HG03460 (cell line): ENCODE measurements at regions not wholly inside any gene's neighbourhood (a gene's known extent, or its start where the extent isn't known, plus 50 kb on each side); places are given as distances from the start of the nearest gene placed in this dataset.

Experiments
- ATAC-seq: cut with Tn5 transposase; IDR thresholded peaks from one replicate; pipeline ENCODE4 v1.9.1; 2021; ENCODE audit not compliant: unreplicated experiment

DNA sequence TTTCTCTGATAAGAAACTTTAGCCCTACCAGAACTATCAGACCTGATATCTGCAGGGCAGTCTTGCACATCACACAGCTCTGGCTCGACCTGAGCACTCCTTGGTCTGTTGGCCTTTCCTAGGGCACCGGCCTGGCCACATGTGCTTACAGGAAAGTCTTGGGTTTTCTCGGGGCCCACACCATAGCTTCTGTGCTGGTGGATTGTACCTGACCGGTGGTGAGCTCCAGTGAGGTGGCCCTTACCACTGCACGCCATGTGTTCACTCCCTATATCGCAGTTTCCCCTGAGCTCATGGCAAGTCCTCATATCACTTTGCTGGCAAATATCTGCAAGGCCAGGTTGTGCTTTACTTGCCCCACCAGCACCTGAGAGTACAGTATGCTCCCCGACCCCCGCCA is 2637.4 kb downstream of the ARAP2 start:
- ATAC-seq, result no peak

DNA sequence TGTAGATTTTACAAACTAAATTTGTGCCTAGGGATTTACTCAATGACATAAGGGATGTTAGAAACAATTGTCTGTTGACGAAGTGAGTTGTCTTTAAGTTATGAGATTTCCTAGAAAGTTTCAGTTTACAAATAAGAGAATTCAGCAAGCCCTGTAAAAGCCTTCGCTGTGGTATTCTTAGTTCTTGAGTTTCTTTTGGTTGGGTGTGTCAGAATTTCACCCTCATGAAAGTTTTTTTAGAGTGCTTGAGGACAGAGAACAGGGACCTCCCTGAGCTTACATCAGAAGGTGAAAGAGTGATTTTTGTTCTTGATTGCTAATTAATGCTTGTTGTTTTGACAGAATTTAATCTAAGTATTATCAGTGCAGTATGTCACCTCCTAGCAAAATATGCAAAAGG is 2628.2 kb downstream of the ARAP2 start:
- no peak for ATAC-seq

GRCh38 chr4:33625748-33626147 is 2618.6 kb downstream of the ARAP2 start:
- no peak for ATAC-seq

DNA sequence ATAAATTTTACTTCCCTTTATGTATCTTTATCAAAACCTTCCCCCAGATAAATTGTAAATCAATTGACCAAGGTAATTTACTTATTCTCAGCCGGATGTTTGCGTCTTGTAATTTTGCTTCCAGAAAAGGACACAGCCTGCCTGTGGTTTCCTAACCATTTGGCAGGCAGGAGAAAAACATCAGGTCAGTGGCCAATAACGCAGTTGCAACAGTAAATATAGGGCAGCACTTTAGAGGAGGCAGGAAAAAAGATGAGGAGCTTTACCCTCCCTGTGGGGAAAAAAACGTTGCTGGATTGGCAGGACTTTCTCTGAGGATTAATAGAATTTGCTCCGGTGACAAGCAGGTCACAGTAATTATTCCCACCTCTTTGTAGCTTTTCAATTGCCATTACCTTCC is 2618.1 kb downstream of the ARAP2 start:
- no peak for ATAC-seq

DNA sequence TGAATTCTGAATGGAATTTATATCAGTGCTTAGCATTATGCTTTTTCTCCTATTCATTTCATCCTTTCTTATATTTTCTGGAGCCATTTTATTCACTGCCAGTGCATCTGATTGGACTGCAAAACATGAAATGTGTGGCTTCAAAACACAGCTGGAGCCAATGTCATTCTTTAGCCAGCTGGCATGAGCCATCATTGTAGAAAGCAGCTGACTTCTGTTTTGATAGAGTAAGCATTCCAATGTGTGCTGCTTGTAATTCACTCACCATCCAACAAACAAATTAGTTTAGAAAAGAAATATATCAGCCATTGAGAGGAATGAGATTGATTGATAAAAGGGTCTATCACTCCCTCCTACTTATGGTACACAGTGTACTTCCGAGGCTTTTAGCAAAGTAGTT is 2616.0 kb downstream of the ARAP2 start:
- ATAC-seq, result no peak

- ATAC-seq, result no peak
Measured at GRCh38 chr4:33649015-33649414, 2595.3 kb downstream of the ARAP2 start.

GRCh38 chr4:33649471-33649870 is 2594.8 kb downstream of the ARAP2 start:
- ATAC-seq, result no peak

DNA sequence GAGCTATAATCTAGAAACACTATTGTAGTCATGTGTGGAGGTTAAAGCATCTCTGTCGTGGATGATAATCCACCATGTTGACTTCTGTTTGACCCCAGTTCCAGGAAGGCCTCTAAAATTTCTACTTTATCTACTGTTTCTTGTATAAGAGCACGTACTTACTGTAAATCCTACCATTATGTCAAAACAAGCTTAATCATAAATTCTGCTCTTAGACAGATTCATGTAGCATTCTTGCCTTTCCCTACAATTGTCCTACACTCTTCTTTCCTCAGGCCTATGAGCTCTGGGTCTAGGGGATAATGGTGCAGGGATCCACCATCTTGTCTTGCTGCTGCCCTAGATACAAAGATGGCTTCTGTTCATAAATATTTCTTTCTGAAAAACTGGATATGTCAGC is 2594.3 kb downstream of the ARAP2 start:
- ATAC-seq, result no peak

DNA sequence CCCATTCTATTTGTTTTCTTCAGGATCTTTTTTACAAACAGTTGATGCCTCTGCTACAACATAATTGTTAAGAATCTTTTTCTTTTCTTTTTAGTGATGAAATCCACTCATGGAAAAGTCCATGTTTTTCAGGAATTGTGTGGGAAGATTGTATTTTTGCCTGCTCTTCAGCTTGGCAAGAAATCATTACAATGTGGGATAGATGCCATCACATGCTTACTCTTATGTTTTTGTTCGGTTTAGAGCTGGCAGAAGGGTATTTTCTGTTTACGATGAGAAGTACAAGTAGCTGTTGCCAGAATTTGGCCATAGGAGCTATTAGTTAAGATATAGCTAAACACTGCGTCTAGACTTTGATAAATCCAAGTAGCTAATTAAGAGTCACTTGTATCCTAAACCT is 2585.3 kb downstream of the ARAP2 start:
- ATAC-seq, result no peak

GRCh38 chr4:33661636-33662035 is 2582.7 kb downstream of the ARAP2 start:
- no peak for ATAC-seq

DNA sequence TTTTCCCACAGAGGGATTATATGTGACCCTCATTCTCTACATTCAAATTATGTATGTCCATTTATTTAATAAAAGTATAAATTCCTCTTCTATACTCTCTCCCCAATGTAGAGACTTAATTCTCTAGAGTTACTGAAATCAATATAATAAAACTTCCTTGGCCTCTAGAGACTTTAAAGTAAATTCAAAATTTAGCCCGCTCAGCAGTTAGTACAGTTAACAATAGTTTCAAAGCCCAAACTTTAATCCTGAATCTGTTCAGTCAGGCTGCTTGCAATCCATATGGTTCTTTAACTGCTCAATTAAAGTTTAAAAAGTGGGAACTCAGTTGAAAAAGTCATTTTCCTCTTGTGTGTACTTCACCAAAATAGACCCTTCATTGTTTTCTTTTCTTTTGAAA is 2558.4 kb downstream of the ARAP2 start:
- no peak for ATAC-seq

DNA sequence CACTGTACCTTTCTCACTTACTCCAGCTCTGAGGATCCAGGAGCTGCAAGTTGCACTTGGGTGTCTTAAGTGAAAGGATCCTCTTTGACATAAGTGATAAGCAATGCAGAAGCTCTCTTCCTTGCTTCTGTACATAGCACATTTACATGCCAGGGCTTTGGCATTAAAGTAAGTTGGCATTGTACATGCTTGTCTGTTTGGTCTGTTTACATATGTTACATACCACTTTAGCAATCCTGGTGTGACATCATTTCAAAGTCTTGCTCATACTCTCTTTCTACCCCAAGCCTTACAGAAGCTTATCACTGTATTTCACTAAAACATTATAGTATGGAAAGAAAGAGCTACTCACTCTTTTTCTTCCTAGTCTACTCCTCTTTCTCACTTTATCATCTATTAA is 2548.3 kb downstream of the ARAP2 start:
- ATAC-seq, result no peak

- ATAC-seq, result no peak
Measured at GRCh38 chr4:33696586-33696985, 2547.7 kb downstream of the ARAP2 start.

- ATAC-seq, result no peak
Measured at GRCh38 chr4:33709247-33709646, 2535.1 kb downstream of the ARAP2 start.

- no peak for ATAC-seq
Measured at GRCh38 chr4:33711826-33712225, 2532.5 kb downstream of the ARAP2 start.

- no peak for ATAC-seq
Measured at GRCh38 chr4:33714971-33715370, 2529.3 kb downstream of the ARAP2 start.

GRCh38 chr4:33715841-33716395 is 2528.4 kb downstream of the ARAP2 start:
- ATAC-seq, result no peak

DNA sequence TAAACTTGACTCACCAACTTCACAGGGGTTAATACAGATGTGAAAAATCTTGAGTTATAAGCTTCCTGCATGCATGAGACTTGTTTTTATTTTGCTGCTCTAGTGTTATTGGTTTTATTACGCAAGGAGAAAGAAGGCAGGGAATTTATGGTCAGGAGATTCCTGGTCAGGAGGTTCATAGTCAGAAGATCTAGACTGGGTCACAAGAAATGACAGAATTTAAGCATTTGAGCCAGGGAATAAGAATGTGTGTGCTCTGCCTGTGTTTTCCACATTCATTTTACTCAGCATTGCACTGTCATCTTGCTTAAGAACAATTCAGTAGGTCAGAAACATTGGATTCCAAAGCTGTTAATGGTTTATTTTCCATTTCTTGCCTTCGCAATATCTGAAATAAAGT is 2522.1 kb downstream of the ARAP2 start:
- ATAC-seq, result no peak

DNA sequence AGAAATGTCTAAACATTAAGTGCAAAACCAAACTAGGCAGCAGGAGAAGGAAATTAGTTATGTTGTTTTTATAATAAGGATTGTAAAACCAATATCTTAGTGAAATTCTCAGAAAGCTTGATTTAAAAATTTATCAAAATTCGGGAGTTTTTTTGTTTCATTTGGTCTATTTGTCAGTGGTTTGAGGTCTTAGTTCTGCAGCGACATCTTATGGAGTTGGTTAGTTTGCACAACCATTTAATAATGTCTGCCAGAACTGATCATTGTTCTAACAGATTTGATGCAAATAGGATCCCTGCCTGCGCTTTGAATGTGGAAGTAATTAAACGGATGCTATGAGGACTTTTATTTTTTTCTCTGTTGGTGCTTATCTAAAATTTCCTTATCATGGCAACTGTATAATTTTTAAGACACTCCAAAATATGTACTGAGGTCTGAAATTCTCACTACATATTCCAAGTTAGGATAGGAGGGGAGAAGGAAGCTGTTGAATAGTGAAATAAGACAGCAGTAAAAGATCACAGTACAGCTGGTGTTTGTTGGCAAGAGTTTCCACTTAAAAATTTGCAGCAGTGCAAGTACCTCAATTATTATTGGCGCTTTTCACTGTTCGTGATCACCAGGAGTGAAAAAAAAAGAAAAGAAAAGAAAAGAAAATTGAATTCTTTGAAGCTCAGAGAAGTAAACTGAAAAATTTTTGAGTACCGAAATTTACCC is 2521.4 kb downstream of the ARAP2 start:
- no peak for ATAC-seq

DNA sequence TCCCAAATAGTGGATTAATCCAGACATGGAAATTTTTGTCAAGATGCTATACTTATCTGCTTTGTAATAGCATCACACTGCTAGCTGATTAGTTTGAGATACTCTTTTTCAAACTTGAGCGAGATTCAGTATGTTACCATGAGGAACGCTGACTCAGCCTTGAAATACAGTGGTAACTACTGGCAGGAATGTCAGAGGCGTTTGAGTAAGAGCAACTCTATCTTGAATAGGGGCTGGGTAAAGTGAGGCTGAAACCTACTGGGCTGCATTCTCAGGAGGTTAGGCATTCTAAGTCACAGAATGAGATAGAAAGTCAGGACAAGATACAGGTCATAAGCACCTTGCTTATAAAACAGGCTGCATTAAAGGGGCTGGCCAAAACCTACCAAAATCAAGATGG is 2519.6 kb downstream of the ARAP2 start:
- ATAC-seq, result no peak

DNA sequence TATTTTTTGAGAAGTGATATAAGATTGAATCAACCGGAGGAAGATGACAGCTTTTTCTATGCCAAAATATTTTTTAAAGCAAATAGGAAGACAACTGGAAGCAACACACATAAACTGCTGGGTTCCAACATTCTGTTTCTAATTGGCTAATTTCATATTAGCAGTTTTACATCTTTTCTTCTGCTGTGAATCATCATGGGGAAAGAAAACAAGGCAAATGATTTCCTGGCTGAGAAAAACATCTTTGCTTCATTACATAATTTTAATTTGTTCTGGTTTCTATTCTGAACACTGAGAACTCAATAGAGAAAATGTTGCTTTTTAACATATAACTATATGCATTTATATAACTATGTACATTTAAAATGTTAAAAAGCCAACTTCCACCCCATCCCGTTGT is 2518.5 kb downstream of the ARAP2 start:
- no peak for ATAC-seq

DNA sequence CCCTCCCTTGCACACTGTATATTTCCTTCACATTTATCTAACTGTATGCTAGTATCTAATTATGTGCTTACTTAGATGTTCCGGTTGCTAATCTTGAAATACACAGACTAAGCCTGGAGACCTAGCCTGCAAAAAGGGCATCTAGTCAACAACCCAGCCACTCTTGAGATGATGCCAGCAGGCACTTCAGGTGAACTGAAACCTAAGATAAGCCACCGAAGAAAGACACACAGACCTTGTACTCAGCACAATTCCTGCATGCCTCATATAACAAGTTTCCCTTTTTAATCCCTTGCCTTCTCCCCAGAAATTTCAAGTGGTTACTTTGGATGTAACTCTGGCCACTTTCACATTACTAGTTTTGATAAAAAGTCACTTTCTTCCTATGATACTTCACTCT is 2506.6 kb downstream of the ARAP2 start:
- ATAC-seq, result no peak
